ENCODE measurements at regions not wholly inside any gene's neighbourhood (a gene's known extent, or its start where the extent isn't known, plus 50 kb on each side); places are given as distances from the start of the nearest gene placed in this dataset.
"Not testable (repeated sequence)": the region's sequence is repeated elsewhere in the genome, so short reads cannot be mapped to it uniquely, and the experiment has no call there.

DNA sequence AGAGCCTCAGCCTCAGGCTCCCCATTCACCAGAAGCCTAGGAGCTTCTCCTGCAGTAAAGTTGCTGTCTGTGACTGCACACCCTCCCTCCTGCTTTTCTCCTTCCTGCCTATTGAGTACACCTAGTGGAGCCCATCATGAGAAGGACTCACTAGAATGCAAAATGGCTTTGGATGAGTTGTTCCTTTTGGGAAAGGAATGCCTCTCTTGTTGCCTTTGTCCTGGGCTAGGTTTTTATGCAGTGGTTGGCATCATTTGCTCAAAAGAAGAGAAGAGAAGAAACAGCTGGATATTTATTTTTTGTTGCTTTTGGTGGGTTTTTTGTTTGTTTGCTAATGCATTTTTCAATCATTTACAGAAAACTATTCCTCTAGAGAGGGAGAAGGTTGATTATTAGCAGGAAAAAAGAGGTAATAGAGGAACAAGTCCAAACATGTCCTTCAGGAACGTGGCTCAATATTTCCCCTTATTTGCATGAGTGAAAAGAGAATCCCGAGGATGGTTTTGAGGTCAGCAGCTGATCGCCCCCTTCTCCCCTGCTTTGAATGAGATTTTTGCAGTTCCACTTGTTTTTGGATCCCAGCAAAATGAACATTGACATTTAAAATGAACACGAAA is 369.9 kb upstream of the NRP1 start:
- 53 to 76% methylated on average over 4 of the region's 4 CpGs for WGBS, 2 donors
- H3K4me3 ChIP-seq (ENCODE audit: low read depth, poor library complexity, severe bottlenecking) = no peak overlapping the region
- DNase-seq (ENCODE audit: low spot score in 2 of 2) = no peak
- TF ChIP-seq CTCF (IDR thresholded peaks at IDR 0.05) (no peak), POLR2A (IDR thresholded peaks at IDR 0.05) (no peak)
- intact Hi-C loops (cut with DNase I; ENCODE audit: low total_unique reads) = no loop called here

- DNase-seq (ENCODE audit: low spot score in 2 of 2) = no peak
- TF ChIP-seq POLR2A (IDR thresholded peaks at IDR 0.05) = no peak
- TF ChIP-seq CTCF (IDR thresholded peaks at IDR 0.05) = no peak
- WGBS, 2 donors = 55 to 69% methylated on average over 7 of the region's 7 CpGs
- intact Hi-C loops (cut with DNase I; ENCODE audit: low total_unique reads) = no loop called here
- no peak overlapping the region for H3K4me3 ChIP-seq (ENCODE audit: low read depth, poor library complexity, severe bottlenecking)
Observed at GRCh38 chr10:33703501-33704213, 369.2 kb upstream of the NRP1 start.

DNA sequence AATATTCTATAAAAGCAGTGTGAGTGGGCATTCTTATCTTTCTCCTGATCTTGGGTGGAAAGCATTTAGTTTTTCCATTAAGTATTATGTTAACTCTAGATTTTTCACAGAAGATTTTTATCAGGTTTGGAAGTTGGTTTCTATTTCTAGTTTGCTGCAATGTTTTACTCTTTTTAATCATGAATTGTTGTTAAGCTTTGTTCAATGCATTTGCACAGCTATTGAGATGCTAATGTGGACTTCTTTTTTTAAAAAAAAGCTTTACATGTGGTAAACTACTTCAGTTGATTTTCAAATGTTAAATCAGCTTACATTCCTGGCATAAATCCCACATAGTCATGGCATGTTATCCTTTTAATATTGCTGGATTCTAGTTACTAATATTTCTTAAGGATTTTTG is 363.6 kb upstream of the NRP1 start:
- DNase-seq (ENCODE audit: low spot score in 2 of 2) = no peak
- intact Hi-C loops (cut with DNase I; ENCODE audit: low total_unique reads) = no loop called here
- TF ChIP-seq POLR2A (IDR thresholded peaks at IDR 0.05) = no peak
- no peak for TF ChIP-seq CTCF (IDR thresholded peaks at IDR 0.05)
- no peak overlapping the region for H3K4me3 ChIP-seq (ENCODE audit: low read depth, poor library complexity, severe bottlenecking)

- no peak for DNase-seq (ENCODE audit: low spot score in 2 of 2)
- H3K4me3 ChIP-seq (ENCODE audit: low read depth, poor library complexity, severe bottlenecking) = no peak overlapping the region
- TF ChIP-seq CTCF (IDR thresholded peaks at IDR 0.05) (no peak), POLR2A (IDR thresholded peaks at IDR 0.05) (no peak)
- intact Hi-C loops (cut with DNase I; ENCODE audit: low total_unique reads) = no loop called here
- WGBS, 2 donors = 94 to 97% methylated on average over 5 of the region's 5 CpGs
Observed at GRCh38 chr10:33697016-33697415, 362.5 kb upstream of the NRP1 start.

- intact Hi-C loops (cut with DNase I; ENCODE audit: low total_unique reads) = no loop called here
- WGBS, 2 donors = 94 to 97% methylated on average over 4 to 5 of the region's 5 CpGs
- no peak for DNase-seq (ENCODE audit: low spot score in 2 of 2)
- TF ChIP-seq POLR2A (IDR thresholded peaks at IDR 0.05) (no peak), CTCF (IDR thresholded peaks at IDR 0.05) (no peak)
- no peak overlapping the region for H3K4me3 ChIP-seq (ENCODE audit: low read depth, poor library complexity, severe bottlenecking)
Observed at GRCh38 chr10:33695536-33695935, 361.1 kb upstream of the NRP1 start.

DNA sequence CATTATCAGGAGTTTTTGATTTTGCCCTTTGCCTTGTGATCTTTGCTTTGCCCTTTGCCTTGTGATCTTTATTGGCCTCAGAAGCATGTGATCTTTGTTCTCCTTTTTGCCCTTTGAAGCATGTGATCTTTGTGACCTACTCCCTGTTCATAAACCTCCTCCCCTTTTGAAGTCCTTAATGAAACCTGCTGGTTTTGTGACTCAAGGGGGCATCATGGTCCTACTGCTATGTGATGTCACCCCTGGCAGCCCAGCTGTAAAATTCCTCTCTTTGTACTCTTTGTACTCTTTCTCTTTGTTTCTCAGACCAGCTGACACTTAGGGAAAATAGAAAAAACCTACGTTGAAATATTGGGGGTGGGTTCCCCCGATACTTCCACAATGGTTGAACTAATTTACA is 356.1 kb upstream of the NRP1 start:
- H3K4me3 ChIP-seq (ENCODE audit: low read depth, poor library complexity, severe bottlenecking); DNase-seq (ENCODE audit: low spot score in 2 of 2); intact Hi-C loops (cut with DNase I; ENCODE audit: low total_unique reads): not testable (repeated sequence)
- WGBS, 2 donors = 88 to 94% methylated on average over 2 of the region's 2 CpGs
